ENCODE measurements at regions not wholly inside any gene's neighbourhood (a gene's known extent, or its start where the extent isn't known, plus 50 kb on each side); places are given as distances from the start of the nearest gene placed in this dataset.

- TF ChIP-seq CTCF (conservative IDR thresholded peaks at IDR 0.05 in 1 of 2, IDR thresholded peaks at IDR 0.05 in 1 of 2; ENCODE audit: extremely low read depth in 1 of 2, insufficient read depth in 1 of 2, low read depth in 1 of 2, low read length in 2 of 2) (no peak), EZH2 (IDR thresholded peaks at IDR 0.05; ENCODE audit: borderline replicate concordance, low read length) (no peak)
Observed at GRCh38 chr7:25849500-25850184, 302.4 kb upstream of the NFE2L3 start.
